GOT3 (cell line): ENCODE measurements at regions not wholly inside any gene's neighbourhood (a gene's known extent, or its start where the extent isn't known, plus 50 kb on each side); places are given as distances from the start of the nearest gene placed in this dataset.
"Not testable (repeated sequence)": the region's sequence is repeated elsewhere in the genome, so short reads cannot be mapped to it uniquely, and the experiment has no call there.

ENCODE experiments used
- DNase-seq: peaks from one replicate; lab custom pipeline; 2025; ENCODE audit warnings: mixed read lengths; lab: John Stamatoyannopoulos, UW

DNA sequence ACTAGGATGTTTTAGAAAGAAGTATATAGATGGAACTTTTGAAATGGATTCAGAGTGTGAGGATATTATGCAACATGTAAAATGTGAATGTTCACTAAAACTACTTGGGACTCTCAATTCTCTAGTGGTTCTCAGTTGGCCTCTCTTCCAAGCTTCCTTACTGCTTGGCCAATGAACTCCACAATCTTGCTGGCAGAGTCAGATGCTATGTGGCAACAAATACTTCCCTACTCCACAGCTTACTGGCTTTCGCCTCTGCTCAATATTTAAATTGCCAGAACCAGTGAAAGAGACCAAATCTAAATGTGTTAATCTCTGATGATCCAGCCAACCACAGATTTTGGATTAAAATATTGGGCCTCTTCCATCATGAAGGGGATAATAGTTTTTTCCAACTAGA is 138.4 kb downstream of the HTR1B start:
- DNase-seq = no peak

DNA sequence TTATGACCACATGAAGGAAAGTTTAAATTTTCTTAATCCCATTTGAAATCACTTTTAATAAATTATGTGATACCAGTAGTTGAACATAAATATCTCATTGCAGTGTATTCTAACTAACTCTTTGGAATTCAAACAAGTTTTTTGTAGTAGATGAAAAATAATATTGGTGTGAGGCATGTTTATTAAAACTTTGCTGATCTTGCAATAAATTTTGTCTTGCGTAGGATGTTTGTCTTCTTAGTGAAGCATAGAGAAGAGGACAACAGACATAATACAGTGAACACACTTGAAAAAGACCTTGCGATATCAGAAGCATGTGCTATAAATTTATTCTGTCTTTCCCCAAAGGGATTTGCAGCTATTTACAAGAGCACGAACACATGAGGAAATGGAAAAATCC is 140.7 kb downstream of the HTR1B start:
- DNase-seq = no peak

DNA sequence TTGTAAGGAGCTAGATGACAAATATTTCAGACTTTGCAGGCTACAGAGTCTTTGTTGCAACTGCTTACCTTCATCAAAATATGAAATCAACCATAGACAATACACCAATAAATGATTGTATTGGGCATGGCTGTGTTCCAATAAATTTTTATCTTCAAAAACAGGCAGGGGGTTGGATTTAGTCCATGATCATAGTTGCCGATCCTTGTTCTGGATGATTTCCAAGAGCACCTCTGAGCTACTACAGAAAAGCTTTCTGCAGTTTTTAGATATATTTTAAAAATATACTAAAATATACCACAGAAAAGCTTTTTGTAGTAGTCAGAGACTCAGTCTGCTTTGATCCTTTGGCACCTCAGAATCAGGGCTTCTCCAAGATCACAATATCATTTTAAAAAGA is 145.0 kb downstream of the HTR1B start:
- DNase-seq = no peak

DNA sequence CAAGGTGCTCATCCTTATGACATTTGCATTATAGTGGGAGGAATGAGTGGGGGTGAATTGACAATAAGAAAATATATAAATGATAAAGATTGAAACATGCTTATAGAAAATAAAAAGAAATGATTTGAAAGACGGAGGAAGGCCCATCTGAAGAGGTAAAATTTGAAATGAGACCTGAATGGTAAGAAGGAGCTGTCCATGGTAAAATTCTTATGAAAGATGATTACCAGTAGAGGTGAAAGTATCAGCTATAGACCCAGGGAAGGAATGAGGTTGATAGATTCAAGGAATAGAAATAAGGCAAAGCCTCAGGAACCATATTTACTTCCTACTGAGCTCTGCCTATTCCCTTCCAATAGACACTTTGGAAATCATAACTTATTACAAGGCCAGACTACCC is 149.7 kb downstream of the HTR1B start:
- DNase-seq = no peak

DNA sequence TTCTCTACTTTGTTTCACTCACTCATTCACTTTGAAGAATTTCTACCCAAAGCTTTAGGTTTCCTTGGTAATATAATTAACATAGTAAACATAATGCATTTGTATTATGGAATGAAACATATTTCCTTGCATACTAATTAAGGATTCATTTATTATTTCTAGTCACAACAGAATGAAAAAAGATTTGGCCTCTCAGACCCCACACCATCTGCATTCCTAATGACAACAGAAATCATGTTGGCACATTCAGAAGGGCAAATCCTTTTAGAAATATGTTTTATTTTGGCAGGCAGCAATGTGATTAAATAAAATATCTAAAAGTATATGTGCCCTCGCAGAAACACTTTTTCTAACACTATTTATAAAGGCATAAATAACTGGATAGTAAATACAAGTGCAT is 163.4 kb downstream of the HTR1B start:
- DNase-seq = no peak

DNA sequence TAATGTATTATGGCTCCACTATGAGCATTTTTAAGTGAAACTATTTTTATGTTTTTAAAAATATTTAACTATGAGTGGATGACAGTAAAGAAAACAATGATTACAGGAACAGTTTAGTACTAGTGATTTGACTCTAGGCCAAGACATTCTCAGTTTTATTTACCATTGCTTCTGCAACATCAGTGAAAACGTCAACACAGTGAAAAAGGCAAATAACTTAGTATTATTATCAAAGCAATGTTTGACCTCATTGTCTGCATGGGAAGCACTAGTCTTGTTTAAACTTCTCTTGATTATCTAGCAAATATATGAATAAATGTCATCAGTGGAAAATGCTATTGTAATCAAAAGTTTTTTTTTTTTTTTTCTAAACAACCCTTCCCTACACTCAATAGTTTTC is 165.0 kb downstream of the HTR1B start:
- DNase-seq = no peak

DNA sequence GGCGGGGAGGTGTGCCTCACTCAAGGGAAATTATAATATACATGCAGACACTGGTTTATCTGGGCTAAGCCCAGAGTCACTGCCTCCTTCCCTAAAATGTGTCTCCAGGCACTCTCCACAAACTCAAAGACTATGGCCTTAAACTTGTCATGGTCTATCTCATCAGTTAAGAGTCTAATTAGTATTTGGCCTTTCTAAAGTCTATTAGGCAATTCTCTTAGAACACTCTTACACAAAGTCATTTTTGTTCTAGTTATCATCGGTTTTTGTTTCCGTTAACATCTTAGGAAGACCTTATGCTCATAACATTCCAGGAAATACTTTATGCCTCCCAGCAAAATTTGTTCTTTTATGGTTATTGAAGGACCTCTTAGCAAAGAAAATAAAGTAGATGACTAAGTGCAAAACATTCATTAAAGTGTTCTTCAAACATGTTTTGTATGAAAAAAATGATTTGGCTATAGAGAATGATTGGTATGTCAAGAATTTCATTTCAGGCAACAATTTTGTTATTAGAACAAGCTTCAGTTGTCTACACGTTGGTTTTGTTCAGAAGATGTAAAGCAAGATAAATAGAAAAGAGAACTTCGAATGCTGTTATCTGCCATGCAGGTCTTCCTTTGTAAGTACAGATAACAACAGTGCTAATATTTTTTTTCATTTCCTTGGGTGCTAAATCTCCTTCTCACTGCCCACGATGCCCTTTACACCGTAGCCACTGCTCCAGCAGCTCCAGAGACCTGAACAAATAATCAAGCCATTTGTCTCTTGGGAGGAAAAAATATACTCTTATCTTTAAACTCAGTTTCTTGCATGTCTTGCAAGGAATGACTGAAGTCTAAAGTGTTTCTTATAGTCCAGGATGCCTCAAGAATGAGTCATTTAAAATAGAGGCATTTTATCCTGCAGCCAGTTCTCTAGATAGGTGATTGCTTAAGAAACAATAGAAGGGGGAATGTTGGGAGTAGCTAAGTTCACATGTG is 170.4 kb downstream of the HTR1B start:
- DNase-seq = no peak

DNA sequence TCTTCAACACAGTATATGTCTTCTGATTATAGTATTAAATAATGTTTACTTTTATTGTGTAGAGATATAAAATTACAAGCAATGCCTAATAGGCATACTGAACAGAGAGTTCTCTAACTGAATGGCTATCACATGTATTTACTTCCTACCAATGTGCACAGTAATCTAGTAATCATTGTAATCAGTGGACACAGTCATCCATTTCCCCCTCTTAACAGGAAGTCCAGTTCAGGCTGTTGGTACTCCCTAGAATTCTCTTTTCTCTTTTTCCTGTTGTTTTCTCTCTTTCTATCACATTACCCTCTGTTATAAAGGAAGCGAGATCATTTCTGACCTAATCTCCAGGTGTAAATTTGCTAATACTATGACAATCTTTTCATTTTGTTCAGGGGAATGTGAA is 172.5 kb downstream of the HTR1B start:
- DNase-seq = no peak

DNA sequence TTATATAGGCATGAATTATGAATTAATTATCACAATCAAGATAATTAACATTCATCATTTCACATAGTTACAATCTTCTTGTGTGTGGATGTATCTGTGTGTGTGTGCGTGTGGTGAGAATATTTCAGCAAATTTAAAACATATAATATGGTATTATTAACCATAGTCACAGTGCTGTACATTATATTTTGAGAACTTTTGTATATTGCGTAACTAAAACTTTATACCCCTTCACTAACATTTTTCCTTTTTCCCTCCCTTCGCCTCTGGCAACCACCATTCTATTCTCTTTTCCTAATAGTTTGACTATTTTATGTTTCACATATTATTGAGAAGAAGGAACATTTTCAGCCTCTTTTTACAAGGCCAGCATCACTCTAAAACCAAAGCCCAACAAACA is 176.8 kb downstream of the HTR1B start:
- DNase-seq = no peak

DNA sequence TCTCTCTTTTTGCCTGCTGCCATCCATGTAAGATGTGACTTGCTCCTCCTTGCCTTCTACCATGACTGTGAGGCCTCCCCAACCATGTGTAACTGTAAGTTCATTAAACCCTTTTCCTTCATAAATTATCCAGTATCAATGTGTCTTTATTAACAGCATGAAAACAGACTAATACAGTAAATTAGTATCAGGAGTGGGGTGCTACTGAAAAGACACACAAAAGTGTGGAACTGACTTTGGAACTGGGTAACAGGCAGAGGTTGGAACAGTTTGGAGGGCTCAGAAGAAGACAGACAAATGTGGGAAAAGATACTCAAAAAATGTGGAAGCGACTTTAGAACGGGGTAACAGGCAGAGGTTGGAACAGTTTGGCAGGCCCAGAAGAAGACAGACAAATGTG is 189.4 kb downstream of the HTR1B start:
- no peak for DNase-seq

DNA sequence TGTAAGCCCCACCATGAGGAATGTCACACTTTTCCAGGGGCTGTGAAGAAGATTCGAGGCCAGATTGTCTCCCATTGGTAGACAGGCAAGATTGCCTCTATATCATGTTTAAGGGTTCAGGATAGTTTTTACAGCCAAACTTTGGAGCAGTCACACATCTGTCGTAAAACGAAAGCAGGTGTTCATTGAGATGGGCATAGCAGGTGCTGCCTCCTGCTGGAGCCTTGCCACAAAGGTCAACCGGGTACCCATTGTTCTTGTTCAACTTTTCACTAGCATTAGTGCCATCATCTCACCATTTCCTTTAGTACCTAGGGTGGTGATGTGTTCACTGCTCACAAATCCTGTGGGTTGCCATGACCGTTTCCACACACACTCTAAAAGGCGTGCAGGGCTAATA is 198.3 kb downstream of the HTR1B start:
- DNase-seq = no peak

DNA sequence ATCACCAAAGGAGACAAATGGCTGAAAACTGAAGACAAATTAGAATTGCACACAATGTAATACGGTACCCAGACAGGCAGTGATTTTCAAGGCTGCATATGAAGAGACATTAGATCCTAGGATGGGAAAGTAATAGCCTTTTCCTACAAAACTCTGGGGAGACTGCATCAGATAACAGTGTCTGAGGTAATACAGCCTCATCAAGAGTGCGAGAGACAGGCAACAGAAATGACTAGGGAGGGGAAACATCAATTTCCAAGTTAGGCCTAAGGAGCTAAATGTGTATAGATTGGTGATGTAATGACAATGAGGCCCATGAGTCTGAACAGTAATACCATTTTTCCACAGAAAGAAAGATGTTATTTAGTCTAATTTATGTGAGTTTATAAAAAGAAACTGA is 200.3 kb downstream of the HTR1B start:
- DNase-seq = no peak

DNA sequence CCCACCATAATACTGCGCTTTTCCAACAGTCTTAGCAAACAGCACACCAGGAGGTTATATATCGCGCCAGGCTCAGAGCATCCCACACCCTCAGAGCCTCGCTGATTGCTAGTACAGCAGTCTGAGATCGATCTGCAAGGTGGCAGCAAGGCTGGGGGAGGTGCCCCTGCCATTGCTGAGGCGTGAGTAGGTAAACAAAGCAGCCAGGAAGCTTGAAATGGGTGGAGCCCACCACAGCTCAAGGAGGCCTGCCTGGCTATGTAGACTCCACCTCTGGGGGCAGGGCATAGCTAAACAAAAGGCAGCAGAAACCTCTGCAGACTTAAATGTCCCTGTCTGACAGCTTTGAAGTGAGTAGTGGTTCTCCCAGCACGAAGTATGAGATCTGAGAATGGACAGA is 211.5 kb downstream of the HTR1B start:
- DNase-seq = not testable (repeated sequence)

DNA sequence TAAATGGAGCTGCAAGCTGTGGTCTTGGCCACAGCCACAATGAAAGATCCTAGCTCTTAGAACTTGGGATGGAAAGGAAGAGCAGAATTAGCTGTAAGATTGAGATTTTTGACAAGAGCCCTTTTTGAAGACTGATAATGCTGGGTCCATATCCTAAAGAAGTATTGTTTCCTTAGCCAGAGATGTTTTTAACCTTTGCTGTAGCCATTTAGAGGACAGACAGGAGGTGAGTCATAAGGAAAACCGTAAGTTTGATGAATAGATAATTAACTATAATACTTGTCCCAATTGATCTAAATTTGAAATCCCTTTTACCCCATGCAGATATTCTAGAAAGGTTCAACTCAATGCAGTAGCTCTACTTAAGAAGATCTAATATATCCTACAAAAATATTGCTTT is 213.7 kb downstream of the HTR1B start:
- no peak for DNase-seq

DNA sequence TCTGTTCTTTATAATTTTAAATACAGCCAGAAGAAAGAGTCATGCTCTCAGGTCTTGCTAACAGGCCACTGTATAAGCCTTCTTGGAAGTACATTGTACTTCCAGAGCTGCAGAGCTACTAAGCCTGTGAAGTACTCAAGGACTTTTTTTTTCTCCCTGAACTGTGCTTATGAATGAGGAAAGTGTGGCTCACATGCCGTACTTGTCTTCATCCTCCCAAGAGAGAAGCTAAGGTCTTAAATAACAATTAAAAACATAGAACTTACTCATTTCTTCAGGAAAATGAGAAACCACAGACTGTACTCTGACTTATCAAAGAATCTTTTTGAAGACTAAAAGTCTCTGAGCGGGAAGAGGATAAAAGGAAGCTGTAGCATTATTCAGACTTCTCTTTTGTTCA is 218.3 kb downstream of the HTR1B start:
- DNase-seq = no peak

DNA sequence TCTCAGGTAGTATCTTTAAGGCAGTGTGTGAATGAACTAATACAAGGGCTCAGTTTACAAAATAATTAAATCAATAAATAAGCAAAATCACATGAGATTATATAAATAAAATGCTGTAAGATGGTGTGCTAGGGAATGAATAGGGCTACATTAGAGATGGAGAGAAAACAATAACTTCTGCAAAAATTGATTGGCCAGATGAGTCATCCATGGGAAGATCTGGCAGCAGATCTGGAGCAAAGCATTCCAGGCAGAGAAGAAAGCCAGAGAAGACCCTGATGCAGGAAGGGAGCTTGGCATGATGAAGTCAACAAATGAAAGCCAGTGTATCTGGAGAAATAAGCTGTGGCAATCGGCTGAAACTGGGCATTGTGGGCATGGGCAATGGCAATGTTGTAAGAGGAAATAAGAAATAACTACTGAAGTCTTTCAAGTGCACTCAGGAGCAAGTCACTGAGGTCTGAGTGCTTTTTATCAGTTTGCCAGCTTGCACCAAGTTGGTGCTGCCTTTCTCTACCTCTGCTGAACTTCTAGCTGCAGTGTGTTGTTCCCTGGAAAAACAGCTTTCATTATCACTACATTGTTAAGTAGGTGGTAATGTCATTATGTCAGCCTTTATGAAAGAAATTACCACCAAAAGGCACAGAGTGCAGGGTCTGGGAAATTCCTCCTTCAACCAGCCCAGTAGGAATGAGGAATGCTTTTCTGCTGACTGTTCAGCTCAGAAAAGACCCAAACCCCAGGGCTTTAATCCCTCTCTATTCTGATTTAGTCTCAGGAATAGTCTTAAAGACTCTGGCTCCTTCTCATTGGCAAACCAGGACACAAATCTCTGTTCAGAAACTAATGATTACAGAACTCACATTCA is 231.6 kb downstream of the HTR1B start:
- no peak for DNase-seq

DNA sequence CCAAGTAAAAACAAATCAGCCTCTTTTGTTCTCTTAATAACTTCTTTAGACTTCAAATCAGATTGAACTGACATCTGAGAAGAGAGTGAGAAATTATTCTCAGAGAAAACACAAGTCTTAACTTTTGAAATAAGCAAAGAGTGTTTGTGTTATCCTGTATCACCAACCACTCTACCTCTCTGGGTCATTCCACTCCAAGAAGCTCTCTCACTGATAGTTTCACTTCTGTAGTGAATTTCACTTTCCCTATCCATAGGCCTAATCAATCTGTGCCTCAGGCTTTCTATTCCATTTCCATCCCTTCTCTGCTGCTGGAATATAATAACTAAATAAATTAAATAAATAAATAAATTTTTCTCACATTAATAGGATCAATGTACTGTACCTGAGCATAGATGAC is 235.0 kb downstream of the HTR1B start:
- no peak for DNase-seq

DNA sequence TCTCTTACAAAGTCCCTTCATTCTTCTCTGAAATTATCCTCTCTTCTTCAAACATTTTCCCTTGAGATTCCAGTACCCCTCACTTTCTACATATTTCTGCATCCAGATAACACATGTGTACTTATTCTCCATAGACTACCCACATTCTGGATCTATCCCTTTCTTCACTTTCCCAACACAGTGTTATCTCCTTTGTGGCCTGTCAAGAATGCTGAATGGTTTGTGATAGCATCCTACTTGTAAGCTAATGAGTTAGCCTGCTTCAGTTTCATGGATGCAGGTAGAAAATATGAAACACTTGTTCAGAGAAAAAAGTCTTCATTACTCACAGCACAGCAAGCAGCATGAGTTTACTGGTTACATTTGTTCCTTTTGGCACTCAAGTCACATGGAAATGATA is 245.4 kb downstream of the HTR1B start:
- no peak for DNase-seq

DNA sequence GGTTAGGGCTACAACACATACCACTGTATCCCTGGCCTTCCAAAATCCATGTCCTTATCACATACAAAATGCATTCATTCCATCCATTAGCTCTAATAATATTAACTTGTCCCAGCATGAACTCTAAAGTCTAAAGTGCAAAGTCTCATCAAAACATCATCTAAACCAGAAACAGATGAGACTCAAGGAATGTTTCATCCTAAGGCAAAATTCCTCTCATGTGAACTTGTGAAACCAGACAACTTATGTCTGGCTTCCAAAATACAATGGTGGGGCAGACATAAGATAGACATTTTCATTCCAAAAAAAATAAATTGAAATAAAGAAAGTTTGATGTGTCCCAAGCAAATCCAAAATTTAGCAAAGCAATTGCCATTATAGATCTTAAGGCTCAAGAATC is 257.4 kb downstream of the HTR1B start:
- no peak for DNase-seq

DNA sequence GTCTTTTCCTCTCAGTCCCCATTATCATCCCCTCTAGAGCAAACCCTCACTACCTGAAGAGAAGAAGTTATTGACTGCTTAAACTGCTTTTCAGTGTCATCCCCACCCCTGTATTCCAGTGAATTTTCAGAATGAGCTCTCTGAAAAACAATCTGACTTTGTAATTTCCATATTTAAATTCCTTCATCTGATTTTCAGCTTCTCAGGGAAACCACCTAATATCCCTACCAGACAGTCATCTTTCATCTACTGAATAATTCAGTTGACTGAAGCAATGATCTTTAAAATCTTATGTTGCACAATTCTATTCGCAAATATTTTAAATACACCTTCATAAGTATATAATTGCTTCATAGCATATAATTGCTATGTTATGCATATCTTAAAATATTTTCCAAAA is 258.7 kb downstream of the HTR1B start:
- DNase-seq = no peak

DNA sequence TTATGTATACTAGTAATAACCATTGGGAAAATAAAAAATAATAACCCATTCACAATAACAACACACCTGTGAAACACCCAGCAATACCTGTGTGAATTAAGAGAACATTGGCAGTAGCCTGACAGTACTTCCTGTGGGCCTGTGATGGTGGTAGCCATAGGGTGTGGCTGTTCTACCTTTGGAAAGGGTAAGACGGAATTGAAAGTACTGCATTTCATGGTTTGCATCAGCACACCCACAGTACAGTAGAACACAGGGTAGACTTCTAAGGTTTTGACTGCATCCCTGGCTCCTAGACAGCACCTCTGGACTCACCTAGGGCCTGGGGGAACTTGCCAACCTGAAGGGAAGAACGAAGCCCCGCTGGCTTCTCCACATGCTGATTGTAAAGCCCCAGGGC is 279.8 kb downstream of the HTR1B start:
- DNase-seq = no peak

DNA sequence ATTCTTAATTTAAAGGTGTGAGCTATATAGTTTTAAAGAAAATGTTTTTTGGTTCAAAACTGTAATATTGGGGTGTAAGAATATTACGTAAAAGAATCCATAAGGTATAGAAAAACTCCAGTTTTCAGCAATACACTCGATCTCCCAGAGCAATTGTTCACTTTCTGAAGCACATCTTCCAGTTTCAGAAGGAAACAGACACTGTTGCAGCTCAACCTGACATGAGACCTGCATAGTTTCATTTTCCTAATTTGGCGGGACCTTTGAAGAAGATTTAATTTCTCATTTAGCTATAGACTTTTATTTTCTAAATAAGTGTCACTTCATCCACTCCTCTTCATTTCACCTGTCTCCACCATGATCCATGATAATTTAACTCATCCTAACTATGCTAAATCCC is 281.5 kb downstream of the HTR1B start:
- no peak for DNase-seq

DNA sequence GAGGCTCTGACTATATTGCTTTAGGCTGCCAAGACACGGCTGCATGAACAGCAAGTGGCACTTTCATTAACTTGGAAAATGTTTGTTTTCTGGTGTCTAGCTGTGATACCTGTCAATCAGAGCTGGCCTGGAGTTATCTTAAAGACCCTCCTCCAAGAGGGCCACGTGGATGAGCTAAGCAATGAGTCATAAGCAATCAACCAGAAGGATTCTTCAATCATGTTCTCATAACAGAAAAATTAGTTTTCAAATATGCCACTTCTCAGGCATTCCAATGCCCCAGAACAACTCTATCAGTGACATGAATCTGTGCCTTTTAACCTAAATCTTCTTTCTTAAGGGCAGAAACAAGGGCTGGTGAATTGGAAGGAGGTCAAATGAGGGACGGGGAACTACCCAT is 283.0 kb downstream of the HTR1B start:
- no peak for DNase-seq
